ENCODE measurements at regions not wholly inside any gene's neighbourhood (a gene's known extent, or its start where the extent isn't known, plus 50 kb on each side); places are given as distances from the start of the nearest gene placed in this dataset.

GRCh38 chr5:82367930-82368329 is 89.8 kb upstream of the RPS23 start:
- H3K36me3 ChIP-seq: no peaks in the 10 kb centered on the region
- in situ Hi-C loops (cut with MboI; ENCODE audit: low pct_ligation_motif_present in 1 of 4, low pct_unique_long_range_greater_than_20kb in 1 of 4, low sequenced_read_pairs in 3 of 4) (loop anchor here in 3 of 4 donors (25.0 kb wide), 3 partner anchors 419 to 1194 kb away; no protein-coding TSS in a partner anchor), intact Hi-C loops (cut with DNase I; ENCODE audit: low total_unique reads) (no loop called here)
- no peak overlapping the region for H3K4me3 ChIP-seq
- WGBS, 2 donors (ENCODE audit: low coverage in 1 of 2): 94 to 100% methylated on average over 1 of the region's 1 CpG
- no peak overlapping the region for H3K27ac ChIP-seq
- no peaks in the 10 kb centered on the region for H3K9me3 ChIP-seq
- TF ChIP-seq POLR2AphosphoS5 (IDR thresholded peaks at IDR 0.05) (no peak), POLR2A (IDR thresholded peaks at IDR 0.05) (no peak), EP300 (IDR thresholded peaks at IDR 0.05; ENCODE audit: low read depth) (no peak)
- TF ChIP-seq, protein P1, sequence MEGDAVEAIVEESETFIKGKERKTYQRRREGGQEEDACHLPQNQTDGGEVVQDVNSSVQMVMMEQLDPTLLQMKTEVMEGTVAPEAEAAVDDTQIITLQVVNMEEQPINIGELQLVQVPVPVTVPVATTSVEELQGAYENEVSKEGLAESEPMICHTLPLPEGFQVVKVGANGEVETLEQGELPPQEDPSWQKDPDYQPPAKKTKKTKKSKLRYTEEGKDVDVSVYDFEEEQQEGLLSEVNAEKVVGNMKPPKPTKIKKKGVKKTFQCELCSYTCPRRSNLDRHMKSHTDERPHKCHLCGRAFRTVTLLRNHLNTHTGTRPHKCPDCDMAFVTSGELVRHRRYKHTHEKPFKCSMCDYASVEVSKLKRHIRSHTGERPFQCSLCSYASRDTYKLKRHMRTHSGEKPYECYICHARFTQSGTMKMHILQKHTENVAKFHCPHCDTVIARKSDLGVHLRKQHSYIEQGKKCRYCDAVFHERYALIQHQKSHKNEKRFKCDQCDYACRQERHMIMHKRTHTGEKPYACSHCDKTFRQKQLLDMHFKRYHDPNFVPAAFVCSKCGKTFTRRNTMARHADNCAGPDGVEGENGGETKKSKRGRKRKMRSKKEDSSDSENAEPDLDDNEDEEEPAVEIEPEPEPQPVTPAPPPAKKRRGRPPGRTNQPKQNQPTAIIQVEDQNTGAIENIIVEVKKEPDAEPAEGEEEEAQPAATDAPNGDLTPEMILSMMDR (IDR thresholded peaks at IDR 0.05): no peak
- no peak for DNase-seq
- no peaks in the 10 kb centered on the region for H3K27me3 ChIP-seq
- H3K4me1 ChIP-seq: no peaks in the 10 kb centered on the region

- H3K27ac ChIP-seq: no peak overlapping the region
- no peaks in the 10 kb centered on the region for H3K36me3 ChIP-seq
- intact Hi-C loops (cut with DNase I; ENCODE audit: low total_unique reads): no loop called here
- DNase-seq: no peak
- TF ChIP-seq POLR2AphosphoS5 (IDR thresholded peaks at IDR 0.05) (no peak), EP300 (IDR thresholded peaks at IDR 0.05; ENCODE audit: low read depth) (no peak), POLR2A (IDR thresholded peaks at IDR 0.05) (no peak)
- TF ChIP-seq, protein P1 (IDR thresholded peaks at IDR 0.05): no peak
- WGBS, 2 donors (ENCODE audit: low coverage in 1 of 2): 62 to 73% methylated on average over 2 to 5 of the region's 5 CpGs
- H3K4me1 ChIP-seq: no peaks in the 10 kb centered on the region
- H3K27me3 ChIP-seq: no peaks in the 10 kb centered on the region
- no peaks in the 10 kb centered on the region for H3K9me3 ChIP-seq
- H3K4me3 ChIP-seq: no peak overlapping the region
- in situ Hi-C loops (cut with MboI; ENCODE audit: low pct_ligation_motif_present in 1 of 4, low pct_unique_long_range_greater_than_20kb in 1 of 4, low sequenced_read_pairs in 3 of 4): loop anchor here in 3 of 4 donors (25.0 kb wide), 3 partner anchors 422 to 1197 kb away; no protein-coding TSS in a partner anchor
These were observed 87.6 kb upstream of the RPS23 start for GRCh38 chr5:82365744-82366228.

- TF ChIP-seq POLR2A (IDR thresholded peaks at IDR 0.05): no peak
- TF ChIP-seq, protein P1 (IDR thresholded peaks at IDR 0.05): no peak
- no peak for TF ChIP-seq POLR2AphosphoS5 (IDR thresholded peaks at IDR 0.05)
- no peak for TF ChIP-seq EP300 (IDR thresholded peaks at IDR 0.05; ENCODE audit: low read depth)
- Histone ChIP-seq H3K27me3 (no peaks in the 10 kb centered on the region), H3K9me3 (no peaks in the 10 kb centered on the region), H3K4me1 (no peaks in the 10 kb centered on the region), H3K36me3 (no peaks in the 10 kb centered on the region), H3K27ac (no peak overlapping the region), H3K4me3 (no peak overlapping the region)
- 86 to 88% methylated on average over 4 of the region's 4 CpGs for WGBS, 2 donors (ENCODE audit: low coverage in 1 of 2)
- intact Hi-C loops (cut with DNase I; ENCODE audit: low total_unique reads) (no loop called here), in situ Hi-C loops (cut with MboI; ENCODE audit: low pct_ligation_motif_present in 1 of 4, low pct_unique_long_range_greater_than_20kb in 1 of 4, low sequenced_read_pairs in 3 of 4) (loop anchor here in 3 of 4 donors (25.0 kb wide), 3 partner anchors 422 to 1197 kb away; no protein-coding TSS in a partner anchor)
- DNase-seq: no peak
These were observed 86.9 kb upstream of the RPS23 start for GRCh38 chr5:82365026-82365425.

DNA sequence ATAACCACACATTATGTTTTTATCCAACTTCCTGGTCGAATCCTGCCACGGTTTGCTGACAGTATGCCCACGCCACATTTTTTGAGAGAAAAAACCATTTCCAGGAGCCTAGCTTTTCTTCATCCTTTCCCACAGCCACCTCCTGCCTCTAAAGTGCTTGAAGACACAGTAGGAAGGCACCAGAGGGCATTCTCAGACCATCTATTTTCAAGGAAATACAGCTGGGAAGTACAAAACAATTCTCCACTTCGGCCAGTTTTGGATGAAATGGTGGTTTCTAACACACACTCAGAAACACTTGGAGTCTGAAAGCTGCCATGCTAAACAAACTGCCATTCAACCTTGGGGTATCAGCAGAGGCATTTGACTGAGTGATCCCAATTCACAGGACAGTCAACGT is 86.3 kb upstream of the RPS23 start:
- in situ Hi-C loops (cut with MboI; ENCODE audit: low pct_ligation_motif_present in 1 of 4, low pct_unique_long_range_greater_than_20kb in 1 of 4, low sequenced_read_pairs in 3 of 4): loop anchor here in 3 of 4 donors (25.0 kb wide), 3 partner anchors 423 to 1198 kb away; no protein-coding TSS in a partner anchor
- no peak for DNase-seq

More for the DNA sequence above, 86.3 kb upstream of the RPS23 start:
- Histone ChIP-seq H3K9me3 (no peaks in the 10 kb centered on the region), H3K4me1 (no peaks in the 10 kb centered on the region), H3K27ac (no peak overlapping the region), H3K36me3 (no peaks in the 10 kb centered on the region), H3K4me3 (no peak overlapping the region), H3K27me3 (no peaks in the 10 kb centered on the region)
- no peak for TF ChIP-seq POLR2A (IDR thresholded peaks at IDR 0.05)
- TF ChIP-seq, protein P1 (IDR thresholded peaks at IDR 0.05): peak in 4 of 5 experiments; percentile 18 to 41 (median 24)
- WGBS, 2 donors (ENCODE audit: low coverage in 1 of 2): 56 to 61% methylated on average over 3 to 5 of the region's 5 CpGs
- intact Hi-C loops (cut with DNase I; ENCODE audit: low total_unique reads): no loop called here

Data from transverse colon (tissue), 4 donors.